ENCODE measurements at regions not wholly inside any gene's neighbourhood (a gene's known extent, or its start where the extent isn't known, plus 50 kb on each side); places are given as distances from the start of the nearest gene placed in this dataset.

DNA sequence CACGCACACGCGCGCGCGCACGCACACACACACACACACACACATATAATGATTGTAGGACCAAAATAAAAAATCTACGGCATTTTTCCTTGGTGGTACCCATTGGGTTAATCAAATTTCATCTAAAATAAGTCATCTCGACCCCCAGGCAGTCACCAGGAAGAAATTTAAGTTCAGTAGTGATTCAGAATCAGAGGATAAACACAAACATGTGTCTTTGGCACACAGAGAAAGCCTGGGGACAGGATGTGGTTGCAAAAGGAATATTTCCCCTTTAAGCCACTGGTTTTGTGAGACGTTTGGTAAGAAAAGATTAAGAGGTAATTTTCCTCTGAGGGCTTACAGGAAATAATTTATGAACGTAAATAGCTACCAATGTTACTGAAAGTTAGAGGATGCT lies 171.6 kb upstream of the PIEZO2 start:
- H3K4me3 ChIP-seq (ENCODE audit: low read depth, low read length) = no peak overlapping the region
- TF ChIP-seq, protein P1, sequence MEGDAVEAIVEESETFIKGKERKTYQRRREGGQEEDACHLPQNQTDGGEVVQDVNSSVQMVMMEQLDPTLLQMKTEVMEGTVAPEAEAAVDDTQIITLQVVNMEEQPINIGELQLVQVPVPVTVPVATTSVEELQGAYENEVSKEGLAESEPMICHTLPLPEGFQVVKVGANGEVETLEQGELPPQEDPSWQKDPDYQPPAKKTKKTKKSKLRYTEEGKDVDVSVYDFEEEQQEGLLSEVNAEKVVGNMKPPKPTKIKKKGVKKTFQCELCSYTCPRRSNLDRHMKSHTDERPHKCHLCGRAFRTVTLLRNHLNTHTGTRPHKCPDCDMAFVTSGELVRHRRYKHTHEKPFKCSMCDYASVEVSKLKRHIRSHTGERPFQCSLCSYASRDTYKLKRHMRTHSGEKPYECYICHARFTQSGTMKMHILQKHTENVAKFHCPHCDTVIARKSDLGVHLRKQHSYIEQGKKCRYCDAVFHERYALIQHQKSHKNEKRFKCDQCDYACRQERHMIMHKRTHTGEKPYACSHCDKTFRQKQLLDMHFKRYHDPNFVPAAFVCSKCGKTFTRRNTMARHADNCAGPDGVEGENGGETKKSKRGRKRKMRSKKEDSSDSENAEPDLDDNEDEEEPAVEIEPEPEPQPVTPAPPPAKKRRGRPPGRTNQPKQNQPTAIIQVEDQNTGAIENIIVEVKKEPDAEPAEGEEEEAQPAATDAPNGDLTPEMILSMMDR (IDR thresholded peaks at IDR 0.05; ENCODE audit: low read depth, low read length) = no peak

DNA sequence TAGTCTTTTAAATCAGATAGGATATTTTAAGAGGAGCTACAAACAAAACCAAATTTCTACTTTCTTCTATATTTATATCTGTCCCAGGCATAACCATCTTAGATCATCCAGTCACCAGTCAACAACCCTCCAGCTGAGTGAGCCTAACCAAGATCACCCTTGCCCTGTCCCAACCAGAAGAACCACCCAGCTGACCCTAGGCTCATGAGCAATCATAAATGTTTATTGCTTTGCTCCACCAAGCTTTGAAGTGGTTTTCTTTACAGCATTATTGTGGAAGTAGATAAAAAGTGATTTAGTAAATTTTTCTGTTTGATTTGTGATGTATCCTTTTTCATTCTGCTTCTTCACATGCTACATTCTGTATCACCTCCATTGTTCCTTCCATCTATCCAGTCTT lies 167.2 kb upstream of the PIEZO2 start:
- H3K4me3 ChIP-seq (ENCODE audit: low read depth, low read length) = no peak overlapping the region
- TF ChIP-seq, protein P1 (IDR thresholded peaks at IDR 0.05; ENCODE audit: low read depth, low read length) = no peak

- TF ChIP-seq, protein P1 (IDR thresholded peaks at IDR 0.05; ENCODE audit: low read depth, low read length) = peak; percentile 90
- no peak overlapping the region for H3K4me3 ChIP-seq (ENCODE audit: low read depth, low read length)
Observed at GRCh38 chr18:11310476-11311086, 161.2 kb upstream of the PIEZO2 start.

GRCh38 chr18:11309172-11309571 lies 159.8 kb upstream of the PIEZO2 start:
- TF ChIP-seq, protein P1 (IDR thresholded peaks at IDR 0.05; ENCODE audit: low read depth, low read length) = no peak

GRCh38 chr18:11308499-11308898 lies 159.1 kb upstream of the PIEZO2 start:
- no peak overlapping the region for H3K4me3 ChIP-seq (ENCODE audit: low read depth, low read length)
- TF ChIP-seq, protein P1 (IDR thresholded peaks at IDR 0.05; ENCODE audit: low read depth, low read length) = no peak

More at GRCh38 chr18:11309172-11309571, 159.8 kb upstream of the PIEZO2 start:
- no peak overlapping the region for H3K4me3 ChIP-seq (ENCODE audit: low read depth, low read length)

GRCh38 chr18:11307716-11308115 lies 158.3 kb upstream of the PIEZO2 start:
- H3K4me3 ChIP-seq (ENCODE audit: low read depth, low read length) = no peak overlapping the region
- TF ChIP-seq, protein P1 (IDR thresholded peaks at IDR 0.05; ENCODE audit: low read depth, low read length) = no peak

DNA sequence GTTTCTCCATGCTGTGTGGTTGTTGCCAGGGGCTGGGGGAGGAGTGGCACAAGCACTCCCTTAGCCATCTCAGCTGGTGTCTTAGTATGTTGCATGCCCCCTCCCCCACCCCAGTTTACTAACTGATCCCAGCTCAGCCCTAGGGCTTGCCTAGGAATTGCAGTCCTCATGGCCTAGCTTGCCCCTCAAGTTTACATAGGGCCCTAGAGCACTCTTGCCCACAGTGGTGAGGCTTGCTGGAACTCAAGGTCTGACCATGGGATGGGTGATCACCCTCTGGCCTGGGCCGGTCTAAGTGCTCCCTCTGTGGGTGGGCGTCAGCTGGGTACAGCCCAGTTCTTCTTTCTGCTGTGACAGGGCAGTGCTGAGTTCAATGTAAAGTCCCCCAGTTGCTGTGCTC lies 156.1 kb upstream of the PIEZO2 start:
- no peak overlapping the region for H3K4me3 ChIP-seq (ENCODE audit: low read depth, low read length)
- TF ChIP-seq, protein P1 (IDR thresholded peaks at IDR 0.05; ENCODE audit: low read depth, low read length) = no peak
